BLaER1 treated with 17β-estradiol and CSF1 and Interleukin-3, amounts not matched to agents 10 nM and 100 nM (cell line): ENCODE measurements at regions not wholly inside any gene's neighbourhood (a gene's known extent, or its start where the extent isn't known, plus 50 kb on each side); places are given as distances from the start of the nearest gene placed in this dataset.
"Not testable (repeated sequence)": the region's sequence is repeated elsewhere in the genome, so short reads cannot be mapped to it uniquely, and the experiment has no call there.

Experiments used
- H3K27ac ChIP-seq, 11 experiments: shearing (Covaris generic); formaldehyde crosslinking; 2 replicates each; pipeline ENCODE4 v1.8.1; 2022
- H3K27me3 ChIP-seq, 11 experiments: shearing (Covaris generic); formaldehyde crosslinking; 2 replicates each; pipeline ENCODE4 v1.8.1; 2022
- H3K36me3 ChIP-seq, 11 experiments: shearing (Covaris generic); formaldehyde crosslinking; 2 replicates each; pipeline ENCODE4 v1.8.1; 2022
- H3K4me1 ChIP-seq, 10 experiments: shearing (Covaris generic); formaldehyde crosslinking; 2 replicates each; pipeline ENCODE4 v1.8.1; 2022
- H3K4me2 ChIP-seq, 11 experiments: shearing (Covaris generic); formaldehyde crosslinking; 2 replicates each; pipeline ENCODE4 v1.8.1; 2022
- H3K4me3 ChIP-seq, 10 experiments: shearing (Covaris generic); formaldehyde crosslinking; 2 replicates each; pipeline ENCODE4 v1.8.1; 2022
- H3K9ac ChIP-seq, 11 experiments: shearing (Covaris generic); formaldehyde crosslinking; 2 replicates each; pipeline ENCODE4 v1.8.1; 2022
- H3K9me3 ChIP-seq, 11 experiments: shearing (Covaris generic); formaldehyde crosslinking; replicated peaks in 1 of 11; 2 replicates each; pipeline ENCODE4 v1.8.1; 2022
- H4K20me1 ChIP-seq, 11 experiments: shearing (Covaris generic); formaldehyde crosslinking; 2 replicates each; pipeline ENCODE4 v1.8.1; 2022
- Cebpa-rat ChIP-seq, 11 experiments: shearing (Covaris generic); IDR thresholded peaks; 2 replicates each; pipeline ENCODE4 v1.8.1; 2022

GRCh38 chr20:59482351-59483187, 121.8 kb upstream of the PHACTR3 start:
- Histone ChIP-seq H3K27ac (no peak overlapping the region), H3K4me2 (no peak overlapping the region), H4K20me1 (no peaks in the 10 kb centered on the region), H3K9ac (no peak overlapping the region), H3K27me3 (no peaks in the 10 kb centered on the region), H3K36me3 (no peaks in the 10 kb centered on the region), H3K4me3 (no peak overlapping the region), H3K4me1 (peaks cover 0 to 13% (median 9%) of the 10 kb centered on the region in 10 experiments; a peak in 14 of 20 replicates), H3K9me3 (no peaks in the 10 kb centered on the region)
- no peak for TF ChIP-seq Cebpa-rat (IDR thresholded peaks at IDR 0.05)

DNA sequence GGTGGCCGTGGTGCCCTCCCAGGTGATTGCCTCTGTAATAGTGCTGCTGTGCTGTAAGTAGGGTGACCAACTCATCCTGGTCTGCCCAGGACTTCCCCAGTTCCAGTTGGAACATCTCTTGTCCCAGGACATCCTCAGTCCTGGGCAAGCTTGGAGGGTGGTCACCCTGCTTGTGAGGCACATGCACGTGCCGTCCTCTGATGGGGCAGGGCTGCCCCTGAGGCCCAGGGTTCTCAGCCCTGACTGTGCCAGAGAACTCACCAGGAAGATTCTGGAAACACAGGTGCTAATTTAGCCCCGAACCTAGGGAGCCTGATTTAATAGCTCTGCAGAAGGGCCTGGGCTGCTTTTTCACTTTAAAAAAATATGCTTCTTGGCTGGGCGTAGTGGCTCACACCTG, 120.9 kb upstream of the PHACTR3 start:
- Histone ChIP-seq H3K36me3 (no peaks in the 10 kb centered on the region), H3K9me3 (no peaks in the 10 kb centered on the region), H4K20me1 (no peaks in the 10 kb centered on the region), H3K4me1 (peaks cover 0 to 13% (median 9%) of the 10 kb centered on the region in 10 experiments; a peak in 14 of 20 replicates), H3K4me2 (no peak overlapping the region), H3K9ac (no peak overlapping the region), H3K27me3 (no peaks in the 10 kb centered on the region), H3K27ac (no peak overlapping the region), H3K4me3 (no peak overlapping the region)
- no peak for TF ChIP-seq Cebpa-rat (IDR thresholded peaks at IDR 0.05)

- no peak overlapping the region for H3K27ac ChIP-seq
- H3K36me3 ChIP-seq: no peaks in the 10 kb centered on the region
- no peak overlapping the region for H3K4me2 ChIP-seq
- no peaks in the 10 kb centered on the region for H4K20me1 ChIP-seq
- no peaks in the 10 kb centered on the region for H3K27me3 ChIP-seq
- no peak overlapping the region for H3K4me3 ChIP-seq
- no peaks in the 10 kb centered on the region for H3K9me3 ChIP-seq
- peaks cover 0 to 13% (median 9%) of the 10 kb centered on the region in 10 experiments; a peak in 14 of 20 replicates for H3K4me1 ChIP-seq
- TF ChIP-seq Cebpa-rat (IDR thresholded peaks at IDR 0.05): no peak
- no peak overlapping the region for H3K9ac ChIP-seq
Observed at GRCh38 chr20:59484228-59484627, 120.1 kb upstream of the PHACTR3 start.

- Histone ChIP-seq H3K4me3 (no peak overlapping the region), H3K36me3 (no peaks in the 10 kb centered on the region), H3K4me1 (peaks cover 0 to 13% (median 9%) of the 10 kb centered on the region in 10 experiments; a peak in 14 of 20 replicates), H3K4me2 (no peak overlapping the region), H3K9me3 (no peaks in the 10 kb centered on the region), H3K27me3 (no peaks in the 10 kb centered on the region), H3K27ac (no peak overlapping the region), H3K9ac (no peak overlapping the region), H4K20me1 (no peaks in the 10 kb centered on the region)
- TF ChIP-seq Cebpa-rat (IDR thresholded peaks at IDR 0.05): no peak
Observed at GRCh38 chr20:59485576-59486454, 118.5 kb upstream of the PHACTR3 start.

- not testable (repeated sequence) for H3K27me3 ChIP-seq, H3K4me1 ChIP-seq, H3K27ac ChIP-seq, H3K9me3 ChIP-seq, H3K4me3 ChIP-seq, H3K36me3 ChIP-seq, H3K4me2 ChIP-seq, H4K20me1 ChIP-seq, H3K9ac ChIP-seq
Observed at GRCh38 chr20:59488459-59488858, 115.9 kb upstream of the PHACTR3 start.

DNA sequence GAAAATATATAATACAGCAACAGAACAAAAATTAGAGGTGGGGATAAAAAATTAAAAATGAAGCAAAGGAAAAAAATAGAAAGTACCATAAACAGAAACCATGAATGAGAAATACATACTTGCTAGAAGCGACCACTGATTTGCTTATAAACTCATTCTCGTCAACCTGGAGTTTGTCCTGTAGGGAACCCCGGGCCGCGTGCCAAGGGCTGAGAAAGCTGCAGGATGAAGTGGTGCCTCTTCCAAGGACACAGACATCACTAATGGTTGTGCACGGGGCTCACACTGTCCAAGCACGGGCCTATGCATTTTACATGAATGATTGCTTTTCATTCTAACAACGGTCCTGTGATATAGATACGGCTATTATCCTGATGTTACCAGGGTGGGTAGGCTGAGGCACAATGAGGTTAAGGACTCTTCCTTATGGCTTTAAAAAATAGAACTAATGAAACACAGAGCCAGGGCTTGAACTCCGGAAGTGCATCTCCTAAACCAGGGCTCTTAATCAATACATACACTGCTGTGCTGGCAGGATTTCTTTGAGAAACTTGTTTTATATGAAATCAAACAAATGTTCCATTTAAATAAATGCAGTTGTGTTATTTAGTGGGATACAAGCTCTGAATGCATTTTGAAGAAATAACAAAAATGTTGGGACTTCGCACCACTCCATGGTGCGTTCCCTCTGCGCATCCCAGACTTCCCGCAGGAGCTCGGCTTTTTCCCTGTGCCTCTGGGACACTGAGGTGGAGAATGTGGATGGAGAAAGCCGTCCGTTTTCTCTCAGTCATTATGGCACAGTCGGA, 113.9 kb upstream of the PHACTR3 start:
- not testable (repeated sequence) for H3K4me2 ChIP-seq, H3K27ac ChIP-seq, H3K9me3 ChIP-seq, H4K20me1 ChIP-seq, H3K27me3 ChIP-seq, H3K36me3 ChIP-seq, H3K4me3 ChIP-seq, H3K9ac ChIP-seq
- peaks cover 0 to 11% (median 0%) of the 10 kb centered on the region in 10 experiments; a peak in 5 of 20 replicates for H3K4me1 ChIP-seq

- H3K27me3 ChIP-seq: no peaks in the 10 kb centered on the region
- no peak for TF ChIP-seq Cebpa-rat (IDR thresholded peaks at IDR 0.05)
- H3K4me1 ChIP-seq: peaks cover 0 to 14% (median 2%) of the 10 kb centered on the region in 10 experiments; a peak in 5 of 20 replicates
- H3K36me3 ChIP-seq: no peaks in the 10 kb centered on the region
- H3K4me3 ChIP-seq: no peak overlapping the region
- no peak overlapping the region for H3K27ac ChIP-seq
- no peak overlapping the region for H3K4me2 ChIP-seq
- H3K9me3 ChIP-seq: no peaks in the 10 kb centered on the region
- peaks cover 0 to 4% (median 0%) of the 10 kb centered on the region in 11 experiments; a peak in 1 of 22 replicates for H4K20me1 ChIP-seq
- H3K9ac ChIP-seq: no peak overlapping the region
Observed at GRCh38 chr20:59491884-59492283, 112.5 kb upstream of the PHACTR3 start.

DNA sequence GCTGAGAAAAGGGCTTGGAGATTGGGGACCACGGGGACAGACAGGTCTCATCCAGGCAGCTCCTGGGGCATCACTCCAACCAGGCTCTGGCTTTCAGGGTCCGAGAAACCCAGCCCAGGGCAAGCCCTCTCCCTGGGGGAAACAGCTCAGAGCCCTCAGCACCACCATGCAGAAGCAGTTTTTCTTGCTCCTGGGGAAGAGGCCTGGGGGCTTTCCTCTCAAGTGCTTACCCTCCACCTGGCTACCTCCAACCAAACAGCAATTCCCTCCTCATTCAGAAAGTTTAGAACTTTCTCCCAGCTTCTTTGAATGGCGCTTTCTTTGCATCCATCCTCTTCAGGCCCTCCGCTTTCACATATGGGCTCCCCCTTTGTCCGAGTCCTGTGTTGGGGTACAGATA, 110.4 kb upstream of the PHACTR3 start:
- H3K36me3 ChIP-seq: no peaks in the 10 kb centered on the region
- H3K4me1 ChIP-seq: peaks cover 0 to 14% (median 2%) of the 10 kb centered on the region in 10 experiments; a peak in 5 of 20 replicates
- H3K9me3 ChIP-seq: peaks cover 0 to under 1% (median 0%) of the 10 kb centered on the region in 11 experiments; a peak in 1 of 22 replicates
- no peak overlapping the region for H3K4me2 ChIP-seq
- no peak overlapping the region for H3K9ac ChIP-seq
- peaks cover 0 to 4% (median 0%) of the 10 kb centered on the region in 11 experiments; a peak in 1 of 22 replicates for H4K20me1 ChIP-seq
- no peak overlapping the region for H3K4me3 ChIP-seq
- no peaks in the 10 kb centered on the region for H3K27me3 ChIP-seq
- TF ChIP-seq Cebpa-rat (IDR thresholded peaks at IDR 0.05): no peak
- H3K27ac ChIP-seq: no peak overlapping the region
